HL-60 (cell line): ENCODE measurements at regions not wholly inside any gene's neighbourhood (a gene's known extent, or its start where the extent isn't known, plus 50 kb on each side); places are given as distances from the start of the nearest gene placed in this dataset.

Experiments
- GABPA ChIP-seq: IDR thresholded peaks from 2 replicates; pipeline ENCODE4 v1.6.1; 2012; ENCODE audit warnings: low read depth
- POLR2AphosphoS5 ChIP-seq: IDR thresholded peaks from 2 replicates; pipeline ENCODE4 v1.6.1; 2012; ENCODE audit warnings: low read depth
- TF ChIP-seq, protein P1 (sequence below): IDR thresholded peaks from one replicate; pipeline ENCODE4 v1.5.1; 2011; ENCODE audit warnings: low read length, control low read depth, inconsistent platforms; ENCODE audit not compliant: insufficient read depth
- TF ChIP-seq, protein P2 (sequence below): IDR thresholded peaks from 2 replicates; pipeline ENCODE4 v1.6.1; 2012; ENCODE audit warnings: low read depth; ENCODE audit not compliant: insufficient replicate concordance

DNA sequence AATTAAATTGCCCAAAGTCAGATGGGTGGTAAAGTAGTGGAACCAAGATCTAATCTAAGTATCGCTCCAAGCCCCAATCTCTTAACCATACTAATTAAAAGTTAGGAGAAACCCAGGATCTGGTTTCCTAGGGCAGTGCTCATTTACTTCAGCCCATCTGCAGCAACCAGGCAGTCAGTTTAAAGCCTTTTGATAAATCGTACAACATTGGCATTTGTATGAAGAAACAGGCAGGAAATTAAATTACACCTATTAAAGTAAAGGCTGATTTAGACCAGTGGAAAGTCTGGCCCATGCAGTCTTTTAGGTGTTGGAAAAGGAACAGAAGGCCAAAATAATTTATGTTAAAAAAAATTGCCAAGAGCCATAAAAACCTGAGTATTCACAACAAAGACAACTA, 594.4 kb upstream of the UBE2E2 start:
- TF ChIP-seq, protein P1, sequence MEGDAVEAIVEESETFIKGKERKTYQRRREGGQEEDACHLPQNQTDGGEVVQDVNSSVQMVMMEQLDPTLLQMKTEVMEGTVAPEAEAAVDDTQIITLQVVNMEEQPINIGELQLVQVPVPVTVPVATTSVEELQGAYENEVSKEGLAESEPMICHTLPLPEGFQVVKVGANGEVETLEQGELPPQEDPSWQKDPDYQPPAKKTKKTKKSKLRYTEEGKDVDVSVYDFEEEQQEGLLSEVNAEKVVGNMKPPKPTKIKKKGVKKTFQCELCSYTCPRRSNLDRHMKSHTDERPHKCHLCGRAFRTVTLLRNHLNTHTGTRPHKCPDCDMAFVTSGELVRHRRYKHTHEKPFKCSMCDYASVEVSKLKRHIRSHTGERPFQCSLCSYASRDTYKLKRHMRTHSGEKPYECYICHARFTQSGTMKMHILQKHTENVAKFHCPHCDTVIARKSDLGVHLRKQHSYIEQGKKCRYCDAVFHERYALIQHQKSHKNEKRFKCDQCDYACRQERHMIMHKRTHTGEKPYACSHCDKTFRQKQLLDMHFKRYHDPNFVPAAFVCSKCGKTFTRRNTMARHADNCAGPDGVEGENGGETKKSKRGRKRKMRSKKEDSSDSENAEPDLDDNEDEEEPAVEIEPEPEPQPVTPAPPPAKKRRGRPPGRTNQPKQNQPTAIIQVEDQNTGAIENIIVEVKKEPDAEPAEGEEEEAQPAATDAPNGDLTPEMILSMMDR = no peak
- no peak for TF ChIP-seq GABPA
- no peak for TF ChIP-seq POLR2AphosphoS5
- TF ChIP-seq, protein P2, sequence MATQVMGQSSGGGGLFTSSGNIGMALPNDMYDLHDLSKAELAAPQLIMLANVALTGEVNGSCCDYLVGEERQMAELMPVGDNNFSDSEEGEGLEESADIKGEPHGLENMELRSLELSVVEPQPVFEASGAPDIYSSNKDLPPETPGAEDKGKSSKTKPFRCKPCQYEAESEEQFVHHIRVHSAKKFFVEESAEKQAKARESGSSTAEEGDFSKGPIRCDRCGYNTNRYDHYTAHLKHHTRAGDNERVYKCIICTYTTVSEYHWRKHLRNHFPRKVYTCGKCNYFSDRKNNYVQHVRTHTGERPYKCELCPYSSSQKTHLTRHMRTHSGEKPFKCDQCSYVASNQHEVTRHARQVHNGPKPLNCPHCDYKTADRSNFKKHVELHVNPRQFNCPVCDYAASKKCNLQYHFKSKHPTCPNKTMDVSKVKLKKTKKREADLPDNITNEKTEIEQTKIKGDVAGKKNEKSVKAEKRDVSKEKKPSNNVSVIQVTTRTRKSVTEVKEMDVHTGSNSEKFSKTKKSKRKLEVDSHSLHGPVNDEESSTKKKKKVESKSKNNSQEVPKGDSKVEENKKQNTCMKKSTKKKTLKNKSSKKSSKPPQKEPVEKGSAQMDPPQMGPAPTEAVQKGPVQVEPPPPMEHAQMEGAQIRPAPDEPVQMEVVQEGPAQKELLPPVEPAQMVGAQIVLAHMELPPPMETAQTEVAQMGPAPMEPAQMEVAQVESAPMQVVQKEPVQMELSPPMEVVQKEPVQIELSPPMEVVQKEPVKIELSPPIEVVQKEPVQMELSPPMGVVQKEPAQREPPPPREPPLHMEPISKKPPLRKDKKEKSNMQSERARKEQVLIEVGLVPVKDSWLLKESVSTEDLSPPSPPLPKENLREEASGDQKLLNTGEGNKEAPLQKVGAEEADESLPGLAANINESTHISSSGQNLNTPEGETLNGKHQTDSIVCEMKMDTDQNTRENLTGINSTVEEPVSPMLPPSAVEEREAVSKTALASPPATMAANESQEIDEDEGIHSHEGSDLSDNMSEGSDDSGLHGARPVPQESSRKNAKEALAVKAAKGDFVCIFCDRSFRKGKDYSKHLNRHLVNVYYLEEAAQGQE = no peak
